ENCODE measurements at regions not wholly inside any gene's neighbourhood (a gene's known extent, or its start where the extent isn't known, plus 50 kb on each side); places are given as distances from the start of the nearest gene placed in this dataset.
"Not testable (repeated sequence)": the region's sequence is repeated elsewhere in the genome, so short reads cannot be mapped to it uniquely, and the experiment has no call there.

GRCh38 chr16:88327561-88328312, 55.0 kb upstream of the ZNF469 start:
- no peak for DNase-seq (ENCODE audit: extremely low read depth, low read depth)
- no peak for TF ChIP-seq CTCF (IDR thresholded peaks at IDR 0.05; ENCODE audit: low read depth, low read length)

GRCh38 chr16:88328313-88328980, 54.3 kb upstream of the ZNF469 start:
- no peak for DNase-seq (ENCODE audit: extremely low read depth, low read depth)
- no peak for TF ChIP-seq CTCF (IDR thresholded peaks at IDR 0.05; ENCODE audit: low read depth, low read length)

GRCh38 chr16:88329726-88330700, 52.7 kb upstream of the ZNF469 start:
- TF ChIP-seq CTCF (IDR thresholded peaks at IDR 0.05; ENCODE audit: low read depth, low read length), result no peak
- no peak for DNase-seq (ENCODE audit: extremely low read depth, low read depth)

- TF ChIP-seq CTCF (IDR thresholded peaks at IDR 0.05; ENCODE audit: low read depth, low read length), result no peak
- no peak for DNase-seq (ENCODE audit: extremely low read depth, low read depth)
Measured at GRCh38 chr16:88330971-88331890, 51.5 kb upstream of the ZNF469 start.

- no peak for TF ChIP-seq CTCF (IDR thresholded peaks at IDR 0.05; ENCODE audit: low read depth, low read length)
- peak; percentile 99 for DNase-seq (ENCODE audit: extremely low read depth, low read depth)
Measured at GRCh38 chr16:88331989-88332920, 50.5 kb upstream of the ZNF469 start.

GRCh38 chr16:88332921-88333825, 49.6 kb upstream of the ZNF469 start:
- DNase-seq (ENCODE audit: extremely low read depth, low read depth), result not testable (repeated sequence)
